ENCODE measurements at regions not wholly inside any gene's neighbourhood (a gene's known extent, or its start where the extent isn't known, plus 50 kb on each side); places are given as distances from the start of the nearest gene placed in this dataset.

DNA sequence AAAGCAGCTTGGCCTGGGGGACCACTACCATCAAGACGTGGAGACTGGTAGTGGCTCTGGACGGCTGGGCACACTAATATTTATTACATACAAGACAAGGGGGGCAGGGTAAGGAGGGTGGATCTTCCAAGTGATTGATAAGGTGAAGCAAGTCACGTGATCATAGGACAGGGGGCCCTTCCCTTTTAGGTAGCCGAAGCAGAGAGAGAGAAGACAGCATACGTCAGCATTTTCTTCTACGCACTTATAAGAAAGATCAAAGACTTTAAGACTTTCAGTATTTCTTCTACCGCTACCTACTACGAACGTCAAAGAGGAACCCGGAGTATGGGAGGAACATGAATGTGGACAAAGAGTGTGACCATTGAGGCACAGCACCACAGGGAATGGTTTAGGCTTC, 307.9 kb downstream of the RPIA start:
- no peak for TF ChIP-seq YY1 (IDR thresholded peaks at IDR 0.05; ENCODE audit: insufficient read depth, insufficient read length)
- TF ChIP-seq ZNF274 (IDR thresholded peaks at IDR 0.05; ENCODE audit: low read depth, low read length) = no peak
- no peak for TF ChIP-seq SUZ12 (IDR thresholded peaks at IDR 0.05; ENCODE audit: extremely low read depth, insufficient read depth, insufficient read length)

Data from NT2/D1 (cell line).